Fibroblast of peridontal ligament (primary cell): ENCODE measurements at regions not wholly inside any gene's neighbourhood (a gene's known extent, or its start where the extent isn't known, plus 50 kb on each side); places are given as distances from the start of the nearest gene placed in this dataset.

ENCODE experiments used
- DNase-seq: peaks from one replicate; pipeline ENCODE4 v3.0.0-alpha.2; 2010; ENCODE audit errors: extremely low read depth

DNA sequence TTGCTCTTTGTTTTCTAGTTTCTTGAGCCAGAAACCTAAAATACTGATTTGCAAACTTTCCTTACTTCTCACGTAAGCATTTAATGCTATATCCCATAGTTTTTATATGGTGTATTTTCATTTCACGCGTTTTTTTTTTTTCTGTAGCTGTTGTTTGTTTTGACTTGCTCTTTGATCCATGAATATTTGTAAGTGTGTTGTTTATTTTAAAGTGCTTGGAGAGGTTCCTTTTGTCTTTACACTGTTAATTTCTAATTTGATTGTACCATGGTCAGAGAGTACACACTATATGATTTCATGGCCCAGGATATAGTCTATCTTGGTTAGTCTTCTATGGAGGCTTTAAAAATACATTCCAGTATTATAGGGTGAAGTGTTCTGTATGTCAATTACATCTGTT, 84.8 kb upstream of the RNF217 start:
- no peak for DNase-seq

DNA sequence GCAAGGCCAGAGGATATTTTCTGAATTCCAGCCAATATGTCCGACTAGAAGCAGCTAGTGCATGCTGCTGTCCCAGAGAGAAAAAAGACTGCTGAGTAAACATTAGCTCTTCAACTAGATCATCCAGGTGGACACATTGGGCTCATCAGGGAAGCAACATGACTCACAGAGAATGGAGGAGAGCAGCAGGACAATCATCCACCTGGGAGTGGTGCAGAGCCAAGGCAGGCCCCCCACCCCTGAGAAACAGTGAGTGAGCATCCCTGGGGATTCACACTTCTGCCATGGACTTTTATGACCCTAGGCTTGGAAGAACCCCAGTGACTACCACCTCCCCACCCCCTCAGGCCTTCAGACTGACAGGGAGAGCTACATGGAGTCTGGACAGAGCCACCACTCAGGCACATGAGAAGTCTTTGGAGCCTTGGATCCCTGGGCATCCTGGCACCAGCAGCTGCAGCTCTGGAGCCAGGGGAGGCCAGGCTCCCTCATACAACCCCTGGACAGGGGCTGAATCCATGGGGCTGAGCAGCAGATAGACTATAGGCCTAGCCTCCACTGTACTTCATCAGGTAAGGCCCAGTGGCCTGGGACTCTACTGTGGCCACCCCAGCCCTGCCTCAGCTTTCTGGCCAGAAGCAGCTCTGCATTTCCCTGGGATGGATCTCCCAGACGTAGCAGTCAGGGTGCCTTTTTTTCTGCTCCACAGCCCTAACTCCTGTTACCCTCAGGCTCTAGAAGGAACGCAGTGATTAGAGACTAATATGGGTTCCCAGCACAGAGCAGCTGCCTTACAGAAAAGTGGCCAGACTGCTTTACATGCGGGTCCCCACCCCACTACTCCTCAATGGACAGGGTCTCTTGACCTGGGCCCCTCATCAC, 82.9 kb upstream of the RNF217 start:
- DNase-seq: no peak

DNA sequence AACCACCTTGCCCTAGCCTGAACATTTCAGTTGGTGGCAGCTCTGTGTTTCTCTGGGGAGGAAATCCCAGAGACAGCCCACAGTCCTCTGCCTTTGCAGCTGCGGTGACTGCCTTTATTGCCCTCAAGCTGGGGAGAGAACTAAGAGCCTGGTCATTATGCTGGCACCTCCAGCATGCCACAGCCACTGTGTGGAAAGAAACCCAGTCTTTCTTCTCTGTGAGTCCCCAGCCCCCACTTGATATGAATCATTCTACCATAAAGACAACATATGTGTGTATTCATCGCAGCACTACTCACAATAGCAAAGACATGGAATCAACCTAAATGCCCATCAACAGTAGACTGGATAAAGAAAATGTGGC, 82.3 kb upstream of the RNF217 start:
- DNase-seq: no peak

DNA sequence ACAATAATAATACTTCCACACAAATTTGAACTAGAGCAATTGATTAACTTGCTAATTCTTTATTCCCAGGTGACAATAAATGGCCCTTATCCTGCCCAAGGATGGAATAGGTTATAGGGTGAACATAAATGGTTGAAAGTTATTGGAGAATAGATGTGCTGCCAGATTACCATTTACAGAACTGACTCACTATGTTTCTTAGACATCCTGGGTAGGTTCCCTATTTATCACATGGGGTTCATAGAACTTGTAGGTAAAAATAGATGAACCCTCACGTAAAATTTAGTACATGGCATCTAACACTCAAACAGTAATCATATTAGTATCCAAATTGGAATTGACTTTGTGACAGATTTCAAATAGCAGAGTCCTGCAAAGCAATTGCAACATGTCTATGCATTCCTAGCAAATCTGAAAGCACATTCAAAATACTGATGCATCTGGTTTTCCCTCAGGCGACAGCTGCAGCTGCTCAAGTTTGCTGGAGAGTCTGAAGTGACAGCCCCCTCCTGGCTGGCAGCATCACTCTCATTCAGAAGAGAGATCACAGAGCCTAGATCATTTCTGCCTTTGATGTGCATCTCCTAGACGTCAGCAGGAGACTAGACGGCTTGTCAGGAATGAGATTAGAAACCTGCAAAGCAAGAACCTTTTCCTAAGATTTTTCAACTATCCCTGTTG, 80.2 kb upstream of the RNF217 start:
- DNase-seq: peak; percentile 51

DNA sequence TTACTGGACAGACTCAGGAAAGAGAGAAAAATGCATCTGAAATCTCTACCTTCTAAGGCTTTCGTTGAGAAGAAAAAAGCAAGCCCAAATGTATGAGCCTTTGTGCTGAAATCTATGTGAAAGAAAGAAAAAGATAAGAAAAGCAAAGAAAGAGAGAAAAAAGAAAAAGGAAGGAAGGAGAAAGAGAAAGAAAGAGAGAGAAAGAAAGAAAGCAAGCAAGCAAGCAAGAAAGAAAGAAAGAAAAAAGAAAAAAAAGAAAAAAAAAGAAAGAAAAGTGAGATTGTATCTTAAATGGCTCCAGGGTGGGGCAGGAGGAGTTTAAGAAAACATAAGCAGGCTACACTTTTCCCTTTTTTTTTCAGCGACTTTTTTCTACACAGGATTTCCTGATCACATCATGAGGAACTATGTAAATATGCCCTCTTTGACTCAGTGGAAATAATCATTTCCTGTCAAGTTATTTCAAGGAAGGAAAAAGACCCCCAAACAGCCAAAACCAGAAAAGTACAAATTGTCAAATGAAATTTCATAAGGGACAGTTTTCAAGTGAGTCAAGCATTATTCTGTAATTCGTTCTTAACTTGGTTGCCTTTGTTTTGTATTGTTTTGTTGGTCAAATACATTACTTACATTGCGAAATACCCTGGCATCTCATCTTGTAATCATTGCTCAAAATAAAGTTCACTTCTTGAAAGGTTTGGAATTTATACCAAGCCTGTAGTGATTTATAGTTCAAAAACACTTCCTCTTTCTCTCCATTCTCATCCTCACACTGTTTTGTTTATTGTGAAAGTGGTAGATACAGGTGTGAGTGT, 79.5 kb upstream of the RNF217 start:
- DNase-seq: peak; percentile 75

DNA sequence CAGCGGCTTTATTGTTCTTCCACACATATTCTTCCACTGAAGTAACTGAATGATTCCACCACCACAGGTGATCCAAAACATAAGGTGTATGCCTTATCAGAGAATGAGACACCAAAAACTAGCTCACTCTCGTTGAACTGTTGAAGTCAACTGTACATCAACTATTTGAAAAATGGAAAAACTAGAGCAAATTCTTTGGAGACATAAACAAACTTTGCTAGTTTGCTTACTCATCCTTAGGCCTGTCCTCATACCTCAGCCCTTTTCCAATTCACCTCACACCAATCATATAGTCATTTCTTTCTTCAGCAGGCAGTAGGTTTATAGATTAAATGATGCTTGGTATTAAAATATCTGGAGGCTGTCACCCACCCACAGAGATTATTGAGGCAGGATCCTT, 77.1 kb upstream of the RNF217 start:
- no peak for DNase-seq

DNA sequence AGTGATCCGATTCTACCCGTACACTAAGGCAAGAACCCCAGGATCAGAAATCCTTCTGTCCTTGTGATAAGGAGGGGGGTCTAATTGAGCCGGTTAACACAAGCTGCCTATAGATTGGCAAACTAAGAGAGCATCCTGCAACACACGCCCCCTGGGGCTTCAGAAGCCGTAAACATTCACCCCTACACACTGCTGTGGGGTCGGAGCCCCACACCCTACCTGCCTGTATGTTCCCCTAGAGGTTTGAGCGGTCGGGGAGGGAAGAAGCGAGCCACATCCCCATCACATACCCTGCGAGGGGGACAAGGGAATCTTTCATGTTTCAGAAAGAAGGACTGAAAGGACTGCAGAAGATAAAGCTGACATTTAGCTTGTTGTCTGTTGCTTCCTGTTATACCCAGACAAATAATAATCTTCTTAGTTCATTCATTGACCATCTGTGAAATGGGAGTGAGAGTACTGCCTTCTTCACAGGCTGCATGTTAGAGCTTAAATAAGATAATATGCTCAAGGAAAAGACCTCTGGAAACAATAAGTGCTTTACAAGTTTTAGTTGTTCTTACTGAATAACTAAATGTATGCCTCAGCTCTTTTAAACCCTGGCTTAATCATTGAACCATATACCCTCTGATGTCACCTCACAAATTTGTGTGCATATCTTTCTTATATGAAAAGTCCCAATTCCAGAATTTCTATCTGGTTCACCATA, 74.2 kb upstream of the RNF217 start:
- DNase-seq: no peak

DNA sequence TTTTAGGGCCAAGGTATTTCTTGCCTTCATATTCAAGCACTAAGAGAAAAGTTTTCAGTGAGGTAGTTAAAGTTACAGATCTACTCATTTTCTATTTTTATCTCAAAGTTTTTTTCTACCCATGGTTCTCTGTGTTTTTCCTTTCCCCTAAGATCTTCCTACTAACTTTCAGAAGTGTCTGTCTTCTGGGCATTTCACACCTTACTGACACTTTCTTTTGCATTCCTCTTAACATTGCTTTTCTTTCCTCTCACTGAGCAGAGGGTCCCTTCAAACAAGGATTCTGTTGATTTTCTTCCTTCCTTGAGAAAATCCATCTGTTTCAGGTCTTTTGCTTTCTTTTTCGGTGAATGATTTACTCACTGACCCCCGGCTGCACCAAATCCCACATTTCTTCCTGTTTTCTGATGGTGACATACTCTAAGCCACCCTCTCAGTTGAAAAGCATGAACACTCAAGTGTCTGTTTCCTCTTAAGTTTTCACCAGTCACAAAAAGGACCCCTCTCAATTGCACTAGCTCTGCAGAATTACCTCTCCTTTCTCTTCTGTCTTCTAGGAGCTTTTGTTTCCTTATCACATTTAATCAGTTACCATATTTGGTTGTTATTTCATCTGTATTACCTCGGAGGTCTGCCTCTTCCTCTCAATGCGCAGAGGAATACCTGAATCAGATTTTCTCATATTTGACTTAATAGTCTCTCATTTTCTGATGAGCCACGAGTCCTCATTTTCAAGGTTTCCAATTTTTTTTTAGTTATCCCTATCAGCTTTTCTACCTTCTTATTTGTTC, 73.5 kb upstream of the RNF217 start:
- DNase-seq: peak; percentile 9

DNA sequence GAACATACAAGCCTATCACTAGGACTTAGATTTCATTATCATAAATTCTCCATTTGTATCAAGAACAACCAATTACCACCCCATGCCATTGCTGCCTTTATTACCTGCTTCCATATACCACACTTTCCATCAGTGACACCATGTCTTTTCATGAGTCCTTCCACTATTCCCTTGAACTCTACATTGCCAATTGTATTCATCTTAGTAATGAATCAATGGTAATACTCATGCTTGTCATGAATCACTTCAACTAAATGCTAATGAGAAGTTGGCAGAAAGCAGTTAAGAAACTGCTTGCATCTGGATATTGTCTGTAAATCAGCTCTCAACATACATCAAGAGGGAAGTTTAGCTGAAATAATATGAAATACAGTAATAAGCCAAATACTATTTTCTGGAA, 61.2 kb upstream of the RNF217 start:
- DNase-seq: no peak

DNA sequence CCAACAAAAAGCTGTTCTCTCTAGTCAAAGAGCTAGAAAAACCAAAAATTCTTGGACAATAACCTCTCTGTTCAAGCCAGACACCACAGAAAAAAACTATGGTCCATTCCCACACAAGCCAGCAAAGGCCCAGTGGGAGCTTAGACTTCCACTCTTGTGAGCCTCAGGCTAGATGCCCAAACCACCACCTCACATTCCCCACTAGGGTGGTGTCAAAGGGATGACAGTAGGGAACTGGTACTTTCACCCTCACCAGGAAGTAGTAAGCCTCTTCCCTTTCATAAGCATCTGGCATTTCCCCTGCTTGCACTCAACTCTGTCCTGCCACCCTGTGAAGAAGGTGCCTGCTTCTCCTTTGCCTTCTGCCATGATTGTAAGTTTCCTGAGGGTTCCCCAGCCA, 58.4 kb upstream of the RNF217 start:
- DNase-seq: no peak

DNA sequence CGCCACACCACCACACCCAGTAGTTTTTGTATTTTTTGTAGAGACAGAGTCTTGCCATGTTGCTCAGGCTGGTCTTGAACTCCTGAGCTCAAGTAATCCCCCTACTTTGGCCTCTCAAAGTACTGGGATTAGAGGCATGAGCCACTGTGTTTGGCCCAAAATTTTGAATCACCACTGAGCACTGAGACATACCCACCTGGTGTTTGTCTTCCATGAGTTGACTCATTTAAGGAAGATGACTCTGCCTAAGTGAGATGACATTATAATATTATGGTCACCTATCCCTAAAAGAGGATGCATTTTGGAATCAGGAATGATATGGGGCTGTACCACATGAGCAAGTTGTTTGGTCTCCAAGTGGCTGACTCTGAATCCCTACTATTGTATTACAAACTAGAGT, 54.6 kb upstream of the RNF217 start:
- DNase-seq: no peak
